Karpas-422 (cell line): ENCODE measurements at regions not wholly inside any gene's neighbourhood (a gene's known extent, or its start where the extent isn't known, plus 50 kb on each side); places are given as distances from the start of the nearest gene placed in this dataset.
A peak's percentile ranks its signal among the peaks of the same experiment; 100 is the strongest.
"Not testable (repeated sequence)": the region's sequence is repeated elsewhere in the genome, so short reads cannot be mapped to it uniquely, and the experiment has no call there.

Source experiments
- DNase-seq: peaks from one replicate; pipeline ENCODE4 v3.0.0-alpha.2; 2015
- H2AFZ ChIP-seq: fragments of 200-600 bp; sonication (generic); 2 replicates; pipeline ENCODE4 v1.6.1; 2014; ENCODE audit warnings: antibody characterized with exemption, low read length, mixed read lengths
- H3K27ac ChIP-seq: fragments of 200-600 bp; sonication (generic); 2 replicates; pipeline ENCODE4 v1.5.1; 2014; ENCODE audit warnings: mild to moderate bottlenecking, low read length, moderate library complexity
- H3K27me3 ChIP-seq: fragments of 200-600 bp; sonication (generic); 2 replicates; pipeline ENCODE4 v1.6.1; 2014; ENCODE audit warnings: low read length, mixed read lengths
- H3K36me3 ChIP-seq: fragments of 200-600 bp; sonication (generic); 2 replicates; pipeline ENCODE4 v1.6.1; 2014; ENCODE audit warnings: low read length, mixed read lengths; ENCODE audit not compliant: insufficient read depth
- H3K4me1 ChIP-seq: fragments of 200-600 bp; sonication (generic); 2 replicates; pipeline ENCODE4 v1.6.1; 2014; ENCODE audit warnings: mild to moderate bottlenecking, low read length, mixed read lengths
- H3K4me2 ChIP-seq: fragments of 200-600 bp; sonication (generic); 2 replicates; pipeline ENCODE4 v1.6.1; 2014; ENCODE audit warnings: low read length, low read depth, mild to moderate bottlenecking; ENCODE audit not compliant: poor library complexity, severe bottlenecking
- H3K4me3 ChIP-seq: fragments of 200-600 bp; sonication (generic); 2 replicates; pipeline ENCODE4 v1.5.1; 2014; ENCODE audit warnings: mild to moderate bottlenecking, antibody characterized with exemption, low read length, mixed read lengths
- H3K79me2 ChIP-seq: fragments of 200-600 bp; sonication (generic); 2 replicates; pipeline ENCODE4 v1.6.1; 2014; ENCODE audit warnings: mild to moderate bottlenecking, low read length, mixed read lengths
- H3K9ac ChIP-seq: fragments of 200-600 bp; sonication (generic); 2 replicates; pipeline ENCODE4 v1.6.0; 2014; ENCODE audit warnings: low read length
- H3K9me2 ChIP-seq: fragments of 200-600 bp; sonication (generic), shearing (Covaris generic); replicated peaks from 2 replicates; pipeline ENCODE4 v1.6.0; 2014; ENCODE audit warnings: mild to moderate bottlenecking, low read length, moderate library complexity; ENCODE audit not compliant: insufficient read depth
- H3K9me3 ChIP-seq: fragments of 300-700, 200-600 bp; sonication (generic); 2 replicates; pipeline ENCODE4 v1.6.1; 2014; ENCODE audit warnings: low read length, mixed read lengths
- H4K20me1 ChIP-seq: fragments of 200-600 bp; sonication (generic); 2 replicates; pipeline ENCODE4 v1.6.1; 2014; ENCODE audit warnings: mild to moderate bottlenecking, antibody characterized with exemption, low read length, low read depth; ENCODE audit not compliant: insufficient read depth

- no peak overlapping the region for H2AFZ ChIP-seq
- no peak for DNase-seq
- H3K4me3 ChIP-seq = no peak overlapping the region
- H3K9me3 ChIP-seq = no peaks in the 10 kb centered on the region
- H3K79me2 ChIP-seq = no peaks in the 10 kb centered on the region
- H3K4me2 ChIP-seq = no peak overlapping the region
- no peak overlapping the region for H3K9ac ChIP-seq
- H4K20me1 ChIP-seq = no peaks in the 10 kb centered on the region
- no peaks in the 10 kb centered on the region for H3K36me3 ChIP-seq
- no peak overlapping the region for H3K27ac ChIP-seq
- H3K9me2 ChIP-seq = no peaks in the 10 kb centered on the region
- H3K27me3 ChIP-seq = no peaks in the 10 kb centered on the region
- H3K4me1 ChIP-seq = no peaks in the 10 kb centered on the region
Observed at GRCh38 chr11:45373506-45374035, 87.4 kb upstream of the SYT13 start.

DNA sequence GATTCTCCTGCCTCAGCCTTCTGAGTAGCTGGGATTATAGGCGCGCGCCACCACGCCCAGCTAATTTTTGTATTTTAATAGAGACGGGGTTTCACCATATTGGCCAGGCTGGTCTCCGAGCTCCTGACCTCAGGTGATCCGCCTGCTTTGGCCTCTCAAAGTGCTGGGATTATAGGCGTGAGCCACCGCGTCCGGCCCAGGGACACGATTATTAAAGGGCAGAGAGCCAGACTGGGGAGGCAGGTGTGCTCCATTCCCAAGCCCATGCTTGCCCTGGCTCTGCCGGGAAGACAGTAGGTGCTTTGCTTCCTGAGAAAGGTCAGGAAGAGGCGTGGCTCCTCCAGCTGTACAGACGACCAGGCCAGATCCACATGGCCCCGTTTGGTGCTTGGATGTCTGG, 86.3 kb upstream of the SYT13 start:
- not testable (repeated sequence) for H3K9me3 ChIP-seq, H3K9ac ChIP-seq, H3K4me2 ChIP-seq, H3K79me2 ChIP-seq, H3K4me1 ChIP-seq, H3K9me2 ChIP-seq, H3K36me3 ChIP-seq, H3K4me3 ChIP-seq, H4K20me1 ChIP-seq, DNase-seq, H3K27ac ChIP-seq, H2AFZ ChIP-seq, H3K27me3 ChIP-seq

DNA sequence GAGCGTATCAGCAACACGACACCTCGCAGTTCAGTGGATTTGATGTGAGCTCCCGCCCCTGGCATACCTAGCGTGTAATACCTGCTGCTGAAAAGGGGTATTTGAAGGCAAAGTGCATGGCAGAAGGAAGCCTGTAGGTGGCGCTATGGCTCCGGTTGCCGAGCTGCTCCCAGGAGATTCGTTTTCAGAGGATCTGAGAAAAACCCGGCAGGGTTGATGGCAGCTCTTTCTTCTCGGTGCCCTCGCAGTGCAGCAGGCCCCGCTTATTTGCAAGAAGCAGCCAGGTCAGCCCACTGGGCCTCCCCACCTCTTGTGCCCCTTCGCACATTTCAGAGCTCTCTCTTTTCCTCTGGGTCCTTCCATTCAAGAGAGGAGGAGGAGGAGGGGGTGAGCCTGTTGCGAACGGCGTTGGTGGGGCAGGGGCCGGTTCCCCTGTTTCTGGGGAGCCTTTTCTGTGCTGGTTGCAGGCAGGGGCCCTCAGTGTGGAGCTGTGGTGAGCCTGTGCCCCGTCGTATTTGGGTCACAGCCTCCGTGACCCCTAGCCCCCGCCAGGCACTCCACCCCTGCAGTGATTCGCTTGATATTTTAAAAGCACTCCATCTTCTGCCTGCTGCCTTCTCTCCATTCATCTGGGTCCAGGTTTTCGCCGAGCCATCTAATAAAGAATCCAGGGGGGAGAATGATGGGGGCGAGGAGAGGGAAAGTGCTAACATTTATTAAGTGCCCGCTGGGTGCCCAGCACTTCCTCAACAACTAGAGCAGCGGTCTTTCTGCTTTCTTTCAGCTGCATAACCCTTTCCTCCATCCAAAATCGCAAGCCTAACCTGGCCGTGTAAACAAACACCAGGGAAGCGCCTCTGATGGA, 85.3 kb upstream of the SYT13 start:
- Histone ChIP-seq H3K9ac (no peak overlapping the region), H4K20me1 (no peaks in the 10 kb centered on the region), H3K4me1 (no peaks in the 10 kb centered on the region), H3K79me2 (no peaks in the 10 kb centered on the region), H3K4me2 (no peak overlapping the region), H3K9me3 (no peaks in the 10 kb centered on the region), H3K9me2 (no peaks in the 10 kb centered on the region), H3K4me3 (no peak overlapping the region), H2AFZ (no peak overlapping the region), H3K36me3 (no peaks in the 10 kb centered on the region), H3K27me3 (no peaks in the 10 kb centered on the region), H3K27ac (no peak overlapping the region)
- peak; percentile 90 for DNase-seq

- Histone ChIP-seq H4K20me1 (no peaks in the 10 kb centered on the region), H3K36me3 (no peaks in the 10 kb centered on the region), H3K27ac (no peak overlapping the region), H3K4me3 (no peak overlapping the region), H3K4me2 (no peak overlapping the region), H3K9ac (no peak overlapping the region), H3K9me2 (no peaks in the 10 kb centered on the region), H3K4me1 (no peaks in the 10 kb centered on the region), H2AFZ (no peak overlapping the region), H3K27me3 (no peaks in the 10 kb centered on the region), H3K79me2 (no peaks in the 10 kb centered on the region), H3K9me3 (no peaks in the 10 kb centered on the region)
- DNase-seq = no peak
Observed at GRCh38 chr11:45369313-45369712, 83.2 kb upstream of the SYT13 start.

GRCh38 chr11:45368697-45369096, 82.6 kb upstream of the SYT13 start:
- no peak overlapping the region for H3K9ac ChIP-seq

GRCh38 chr11:45366619-45367190, 80.6 kb upstream of the SYT13 start:
- no peak overlapping the region for H3K4me3 ChIP-seq
- no peaks in the 10 kb centered on the region for H3K79me2 ChIP-seq
- DNase-seq = no peak
- H3K4me1 ChIP-seq = no peaks in the 10 kb centered on the region; the same call in 1 of the 2 replicates
- no peak overlapping the region for H2AFZ ChIP-seq
- no peak overlapping the region for H3K27ac ChIP-seq
- H3K4me2 ChIP-seq = no peak overlapping the region
- H4K20me1 ChIP-seq = no peaks in the 10 kb centered on the region
- H3K9ac ChIP-seq = no peak overlapping the region
- no peaks in the 10 kb centered on the region for H3K27me3 ChIP-seq
- H3K9me3 ChIP-seq = no peaks in the 10 kb centered on the region
- no peaks in the 10 kb centered on the region for H3K36me3 ChIP-seq
- H3K9me2 ChIP-seq = no peaks in the 10 kb centered on the region

More at GRCh38 chr11:45368697-45369096, 82.6 kb upstream of the SYT13 start:
- H3K27me3 ChIP-seq = no peaks in the 10 kb centered on the region
- H2AFZ ChIP-seq = no peak overlapping the region
- no peaks in the 10 kb centered on the region for H3K36me3 ChIP-seq
- H3K4me2 ChIP-seq = no peak overlapping the region
- no peak overlapping the region for H3K27ac ChIP-seq
- no peaks in the 10 kb centered on the region for H3K79me2 ChIP-seq
- no peaks in the 10 kb centered on the region for H3K4me1 ChIP-seq
- no peaks in the 10 kb centered on the region for H3K9me2 ChIP-seq
- DNase-seq = no peak
- no peaks in the 10 kb centered on the region for H3K9me3 ChIP-seq
- H3K4me3 ChIP-seq = no peak overlapping the region
- no peaks in the 10 kb centered on the region for H4K20me1 ChIP-seq

DNA sequence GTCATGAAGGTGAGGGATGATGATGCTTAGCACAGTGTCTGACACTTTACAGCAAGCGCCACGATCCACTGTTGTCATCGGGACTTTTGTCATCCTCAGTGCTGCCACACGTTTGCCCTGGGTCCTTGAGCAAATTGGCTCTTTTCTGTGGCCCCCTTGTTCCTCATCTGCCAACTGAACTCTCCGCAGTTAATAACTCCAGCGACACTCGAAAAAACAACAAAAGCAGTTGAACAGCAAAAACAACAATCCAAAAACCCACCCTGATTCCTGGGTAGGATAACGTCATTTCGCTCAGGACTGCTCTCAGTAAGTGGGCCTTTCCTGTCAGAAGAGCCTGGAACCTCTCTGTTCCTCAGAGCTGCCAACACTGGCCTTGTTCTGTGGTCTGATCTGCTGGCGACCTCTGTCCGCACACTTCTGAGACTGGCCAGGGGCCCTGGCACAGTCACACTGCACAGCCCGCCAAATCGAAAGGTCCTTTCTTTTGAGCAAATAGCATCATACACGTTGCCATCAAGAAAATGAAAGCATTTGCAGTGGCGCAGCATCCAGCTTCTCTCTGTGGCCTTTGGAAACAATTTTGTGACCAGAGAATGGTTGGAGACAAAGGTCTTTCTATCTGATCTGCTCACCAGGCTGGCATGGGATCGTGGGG, 79.9 kb upstream of the SYT13 start:
- no peak for DNase-seq
- Histone ChIP-seq H3K4me3 (no peak overlapping the region), H2AFZ (no peak overlapping the region), H3K4me1 (peaks cover 5% of the 10 kb centered on the region), H3K9me2 (no peaks in the 10 kb centered on the region), H4K20me1 (no peaks in the 10 kb centered on the region), H3K36me3 (no peaks in the 10 kb centered on the region), H3K9me3 (no peaks in the 10 kb centered on the region), H3K27ac (no peak overlapping the region), H3K27me3 (no peaks in the 10 kb centered on the region), H3K4me2 (no peak overlapping the region), H3K9ac (no peak overlapping the region), H3K79me2 (no peaks in the 10 kb centered on the region)

GRCh38 chr11:45362636-45363035, 76.5 kb upstream of the SYT13 start:
- no peak overlapping the region for H2AFZ ChIP-seq
- H3K27ac ChIP-seq = no peak overlapping the region
- no peak for DNase-seq
- no peak overlapping the region for H3K4me3 ChIP-seq
- no peaks in the 10 kb centered on the region for H3K79me2 ChIP-seq
- H3K9me2 ChIP-seq = no peaks in the 10 kb centered on the region
- H3K9me3 ChIP-seq = no peaks in the 10 kb centered on the region
- no peak overlapping the region for H3K4me2 ChIP-seq
- peaks cover 5% of the 10 kb centered on the region for H3K4me1 ChIP-seq
- H3K27me3 ChIP-seq = no peaks in the 10 kb centered on the region
- H4K20me1 ChIP-seq = no peaks in the 10 kb centered on the region
- H3K9ac ChIP-seq = no peak overlapping the region
- H3K36me3 ChIP-seq = no peaks in the 10 kb centered on the region
